Activated T-cell treated with anti-CD3 and anti-CD28 coated beads for 4 hours (primary cell): ENCODE measurements at regions not wholly inside any gene's neighbourhood (a gene's known extent, or its start where the extent isn't known, plus 50 kb on each side); places are given as distances from the start of the nearest gene placed in this dataset.

ENCODE experiments used
- DNase-seq: peaks from one replicate; pipeline ENCODE4 v3.0.0-alpha.2; 2020

DNA sequence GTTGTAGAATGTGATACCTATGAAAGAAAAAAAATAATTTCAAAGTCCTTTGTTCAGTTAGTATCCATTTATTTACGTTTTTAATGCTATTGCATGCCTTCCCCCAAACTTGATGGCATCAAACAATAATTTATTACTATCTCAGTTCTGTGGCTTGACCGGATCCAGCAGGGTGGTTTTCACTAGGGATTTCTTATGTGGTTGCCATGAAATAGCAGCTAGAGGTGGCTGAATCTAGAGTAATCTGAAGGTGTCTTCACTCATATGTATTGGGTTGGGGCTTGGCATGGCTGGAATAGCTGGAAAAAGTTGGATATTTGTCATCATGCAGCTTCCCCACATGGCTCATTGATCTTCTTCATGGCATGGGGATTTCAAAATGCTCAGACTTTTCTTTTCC lies 619.3 kb upstream of the ZNF608 start:
- no peak for DNase-seq

DNA sequence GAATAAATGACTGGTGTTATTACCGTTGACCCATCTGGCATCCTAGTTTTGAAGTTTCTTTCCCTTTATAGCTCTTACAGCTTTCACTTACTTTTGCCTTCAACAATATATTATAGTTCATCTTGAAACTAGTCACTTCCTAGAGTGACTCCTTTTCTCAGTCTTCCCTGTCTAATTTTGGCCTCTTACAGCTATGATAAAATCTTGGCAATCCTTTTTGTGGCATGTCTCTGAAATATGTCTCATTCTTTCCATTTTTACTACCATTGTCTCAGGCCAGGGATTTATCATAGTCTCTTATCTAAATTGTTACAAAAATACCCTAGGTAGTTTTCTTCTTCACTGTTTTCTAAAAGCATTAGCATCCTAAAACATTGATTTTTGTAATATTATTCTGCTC lies 621.3 kb upstream of the ZNF608 start:
- DNase-seq, result no peak

DNA sequence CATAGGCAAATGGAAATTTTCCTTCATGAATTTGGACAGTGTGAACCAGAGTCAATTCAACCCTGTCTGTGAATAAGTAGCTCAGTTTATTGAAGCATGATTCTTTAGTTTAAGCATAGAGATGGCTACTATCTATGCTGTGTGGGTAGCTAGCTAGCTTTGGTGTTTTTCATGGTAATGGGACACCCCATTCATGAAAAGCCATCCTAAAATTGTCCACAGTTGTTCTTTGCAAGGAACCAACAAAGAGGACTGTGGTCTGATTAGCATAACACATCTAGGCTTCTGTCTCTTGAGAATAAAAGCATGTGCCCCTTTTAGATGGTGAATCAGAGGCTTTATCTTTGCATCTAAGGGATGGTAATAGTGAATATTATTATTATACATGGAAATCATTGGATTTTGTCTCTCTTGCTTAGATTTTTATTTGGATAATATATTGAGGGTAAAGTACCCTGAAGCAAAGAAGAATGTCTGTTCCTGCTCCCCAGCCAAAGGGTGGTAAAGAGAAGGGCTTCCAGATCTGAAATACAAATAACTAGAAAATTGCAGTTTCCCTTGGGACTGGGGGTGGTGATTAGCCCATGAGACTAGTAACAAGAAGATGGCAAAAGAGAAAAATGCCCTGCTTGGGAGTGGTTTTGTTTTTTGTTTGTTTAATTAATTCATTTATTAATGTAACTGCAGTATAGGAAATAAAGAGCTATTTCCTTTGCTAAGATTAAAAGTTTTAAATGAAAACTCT lies 624.2 kb upstream of the ZNF608 start:
- no peak for DNase-seq

DNA sequence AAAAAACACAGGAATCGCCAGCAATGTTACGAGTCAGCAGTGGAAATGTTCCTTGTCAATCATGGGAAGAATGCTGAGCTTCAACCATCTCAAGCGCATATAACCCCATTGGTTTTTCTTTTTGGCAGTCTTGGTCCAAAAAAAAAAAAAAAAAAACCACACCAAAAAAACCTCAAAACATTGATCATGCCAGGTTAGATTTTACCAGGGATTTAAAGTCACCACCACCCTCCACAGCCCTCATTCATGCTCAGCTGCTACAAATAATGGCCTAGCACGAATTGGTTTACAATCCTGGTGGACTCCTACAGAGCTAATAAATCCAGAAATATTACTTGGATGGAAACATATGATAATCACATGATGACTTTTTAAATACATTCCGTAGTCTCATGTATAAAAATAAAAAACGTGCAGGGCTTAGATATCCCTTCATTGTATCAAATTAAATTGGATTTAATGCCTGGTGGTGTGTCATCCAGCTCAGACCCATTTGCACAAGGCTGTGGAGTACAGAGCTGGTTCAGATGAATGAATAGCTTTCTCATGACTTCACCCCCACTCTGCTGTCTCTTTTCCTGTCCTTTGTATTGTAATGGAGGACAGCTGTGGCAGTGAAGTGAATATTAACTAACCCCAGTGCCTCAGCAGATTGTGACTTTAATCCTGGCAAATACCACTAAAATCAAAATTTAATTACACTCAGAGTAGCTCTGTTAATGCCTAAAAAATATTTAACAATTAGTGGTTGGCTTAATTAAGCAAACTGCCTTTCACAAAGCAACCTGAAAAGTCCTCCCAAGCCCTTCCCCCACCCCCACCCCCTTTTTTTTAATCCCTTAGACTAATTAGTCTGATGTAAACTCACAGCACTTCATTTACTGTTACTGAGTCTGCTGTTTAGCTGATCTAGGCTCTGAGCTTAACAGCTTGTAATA lies 626.5 kb upstream of the ZNF608 start:
- no peak for DNase-seq

DNA sequence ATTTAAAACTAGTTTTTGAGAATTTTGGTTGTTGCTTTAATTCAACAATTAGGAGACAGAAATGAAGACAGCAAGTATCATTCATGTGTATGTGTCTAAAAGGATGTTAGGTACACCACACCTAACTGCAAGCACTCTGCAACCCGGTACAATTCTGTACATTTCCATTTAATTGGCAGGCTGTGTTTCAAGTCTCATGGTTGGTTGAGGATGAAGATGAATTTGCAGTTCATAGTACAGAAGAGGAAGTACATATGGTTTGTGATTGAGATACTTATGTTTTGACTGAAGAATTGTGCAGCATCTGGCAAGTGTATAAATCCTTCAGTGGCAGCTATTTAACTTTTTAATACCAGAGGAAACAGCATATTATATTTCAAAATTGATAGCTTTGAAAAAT lies 628.7 kb upstream of the ZNF608 start:
- no peak for DNase-seq

DNA sequence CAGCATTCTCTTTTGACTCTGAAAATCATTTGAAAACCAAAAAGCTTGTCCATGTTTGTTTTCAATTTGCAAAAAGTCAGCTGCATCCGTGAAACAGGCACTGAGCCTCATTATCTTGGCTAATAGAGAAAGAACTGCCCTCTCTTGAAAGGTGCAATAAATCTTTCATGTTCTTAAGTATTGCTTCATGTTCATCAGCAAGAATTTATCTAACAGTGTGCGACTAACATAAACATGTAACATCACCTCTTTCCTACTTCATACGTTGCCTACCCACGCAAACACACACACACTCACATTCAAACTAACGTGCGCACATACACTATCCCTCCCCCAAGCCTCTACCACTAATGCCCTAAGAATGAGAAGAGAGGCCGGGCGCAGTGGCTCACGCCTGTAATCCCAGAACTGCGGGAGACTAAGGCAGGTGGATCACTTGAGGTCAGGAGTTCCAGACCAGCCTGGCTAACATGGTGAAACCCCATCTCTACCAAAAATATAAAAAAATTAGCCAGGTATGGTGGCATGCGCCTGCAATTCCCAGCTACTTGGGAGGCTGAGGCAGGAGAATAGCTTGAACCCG lies 629.7 kb upstream of the ZNF608 start:
- no peak for DNase-seq

DNA sequence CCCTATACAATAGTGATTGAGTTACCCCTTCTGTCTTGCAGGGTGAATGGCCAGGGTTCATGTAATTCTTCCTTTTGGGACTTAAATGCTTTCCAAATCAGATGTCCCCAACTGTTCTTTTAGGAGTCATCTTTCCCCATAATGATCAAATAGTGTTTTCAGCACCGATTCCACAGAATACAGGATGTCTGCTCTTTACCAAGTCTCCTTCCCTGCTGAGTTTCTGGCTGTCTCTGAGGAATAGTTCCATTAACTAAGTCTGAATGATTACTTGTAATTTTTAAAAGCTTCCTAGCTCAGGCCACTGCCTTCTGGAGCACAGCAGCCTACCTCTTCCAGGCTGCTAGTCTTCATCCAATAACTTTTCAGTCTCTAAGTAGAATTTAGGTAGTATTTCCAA lies 630.7 kb upstream of the ZNF608 start:
- DNase-seq, result no peak

DNA sequence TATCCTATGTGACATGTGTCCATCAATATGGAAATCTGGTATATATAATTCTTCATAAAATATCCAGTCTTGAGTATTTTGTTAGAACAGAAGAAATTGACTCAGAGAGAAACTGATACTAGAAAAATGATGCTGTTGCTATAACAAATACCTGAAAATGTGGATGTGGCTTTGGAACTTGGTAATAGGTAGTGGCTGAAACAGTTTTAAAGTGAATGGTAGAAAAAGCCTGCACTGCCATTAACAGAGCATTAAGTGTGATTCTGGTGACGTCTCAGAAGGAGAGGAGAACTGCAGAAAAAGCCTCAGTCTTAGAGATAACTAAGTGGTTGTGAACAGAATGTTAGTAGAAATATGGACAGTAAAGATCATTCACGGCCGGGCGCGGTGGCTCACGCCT lies 634.9 kb upstream of the ZNF608 start:
- DNase-seq, result no peak

DNA sequence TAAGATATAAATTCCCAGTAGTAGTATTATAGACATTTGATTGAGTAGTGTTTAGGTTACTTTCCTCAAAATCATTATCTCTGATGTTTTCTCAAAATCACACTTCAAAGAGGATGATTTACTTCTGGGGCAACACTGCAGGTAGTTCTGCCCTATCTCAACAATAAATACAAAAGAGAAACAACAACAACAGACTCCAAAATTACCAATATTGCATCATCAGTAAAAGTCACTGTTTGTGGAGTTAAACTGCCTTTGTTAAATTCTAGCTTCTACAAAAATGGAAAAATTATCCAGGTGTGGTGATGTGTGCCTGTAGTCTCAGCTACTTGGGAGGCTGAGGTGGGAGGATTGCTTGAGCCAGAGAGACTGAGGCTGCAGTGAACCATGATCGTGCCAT lies 637.6 kb upstream of the ZNF608 start:
- no peak for DNase-seq

DNA sequence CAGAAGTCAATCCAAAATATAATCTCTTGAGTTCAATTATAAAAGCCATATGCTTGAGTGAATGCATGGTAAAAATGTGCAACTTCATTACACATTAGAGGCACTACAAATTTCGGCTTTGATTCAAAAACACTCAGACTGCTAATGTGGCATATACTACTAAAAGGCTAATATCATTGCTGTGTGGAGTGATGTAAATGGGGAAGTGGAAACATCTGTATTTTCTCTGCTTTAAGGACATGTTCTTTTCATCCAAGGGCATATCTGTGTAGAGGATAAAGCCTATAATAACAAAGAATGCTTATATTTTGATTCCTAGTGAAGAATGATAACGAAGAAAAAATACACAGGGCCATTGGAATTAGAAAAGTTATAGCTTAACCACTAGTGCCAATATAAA lies 643.9 kb upstream of the ZNF608 start:
- no peak for DNase-seq

DNA sequence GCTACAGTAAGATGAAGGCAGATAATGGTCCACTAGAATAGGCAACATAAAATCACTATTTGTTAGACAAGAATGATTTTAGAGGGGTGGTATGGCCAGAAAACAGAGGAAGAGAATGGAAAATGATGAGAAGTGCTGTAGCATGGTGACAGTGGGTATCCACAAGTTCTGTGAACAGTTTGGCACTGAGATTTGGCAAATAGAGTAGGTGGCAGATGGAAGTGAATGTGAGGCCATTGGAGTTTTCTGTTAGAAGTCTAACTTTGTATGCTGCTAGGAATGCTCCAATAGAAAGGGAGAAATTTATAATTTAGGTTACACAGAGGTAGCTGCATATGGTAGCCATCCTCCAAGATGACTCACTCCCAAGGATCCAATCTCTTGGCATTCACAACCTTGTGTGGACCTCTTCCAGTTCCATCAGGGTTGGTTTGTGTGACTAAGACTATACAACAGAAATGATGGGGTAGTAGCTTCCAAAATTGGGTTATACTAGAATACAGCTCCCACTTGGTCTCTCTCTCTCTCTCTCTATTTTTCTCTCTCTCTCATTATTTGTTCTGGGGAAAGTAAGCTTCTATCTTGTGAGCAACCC lies 646.9 kb upstream of the ZNF608 start:
- no peak for DNase-seq

DNA sequence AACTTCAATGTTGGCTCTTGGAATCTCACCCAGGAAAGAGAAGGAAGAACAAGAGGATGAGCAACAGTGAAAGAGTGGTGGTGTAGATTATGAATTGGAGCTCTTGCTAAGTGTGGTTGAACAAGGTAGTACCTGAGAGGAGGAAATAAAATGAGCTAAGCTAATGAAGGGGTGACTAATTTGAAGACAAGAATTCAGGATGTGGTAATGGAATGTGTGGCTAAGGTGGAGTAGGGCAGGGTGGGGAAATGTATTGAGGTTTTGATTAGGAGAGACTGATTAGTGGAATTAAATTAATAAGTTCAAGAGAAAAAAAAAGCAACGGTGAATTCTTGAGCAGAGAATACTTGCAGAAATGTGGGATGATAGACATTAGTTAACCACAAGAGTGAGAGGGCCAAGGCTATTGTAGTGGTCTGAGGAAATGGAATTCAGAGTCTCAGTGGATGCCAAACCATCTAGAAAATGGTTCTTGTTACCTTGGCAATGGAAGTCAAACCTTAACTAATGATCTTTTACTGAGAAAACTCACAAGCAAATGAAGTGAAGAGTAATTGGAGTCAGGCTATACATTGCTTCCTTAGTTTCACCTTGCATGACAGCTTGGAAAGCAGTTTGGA lies 648.3 kb upstream of the ZNF608 start:
- no peak for DNase-seq

DNA sequence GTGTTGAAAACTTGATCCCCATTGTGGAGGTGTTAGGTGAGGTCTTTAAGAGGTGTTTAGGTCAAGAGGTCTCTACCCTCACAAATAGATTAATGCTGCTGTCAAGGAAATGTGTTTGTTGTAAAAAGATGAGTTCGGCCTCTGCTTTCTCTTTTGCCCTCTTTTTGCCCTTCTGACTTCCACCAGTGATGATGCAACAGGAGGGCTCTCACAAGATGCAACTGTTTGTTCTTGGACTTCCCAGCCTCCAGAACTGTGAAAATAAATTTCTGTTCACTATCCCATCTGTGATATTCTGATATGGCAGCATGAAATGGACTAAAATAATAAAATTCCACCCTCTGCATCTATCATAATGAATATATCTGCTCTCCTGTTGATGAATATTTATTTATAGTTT lies 650.0 kb upstream of the ZNF608 start:
- no peak for DNase-seq

DNA sequence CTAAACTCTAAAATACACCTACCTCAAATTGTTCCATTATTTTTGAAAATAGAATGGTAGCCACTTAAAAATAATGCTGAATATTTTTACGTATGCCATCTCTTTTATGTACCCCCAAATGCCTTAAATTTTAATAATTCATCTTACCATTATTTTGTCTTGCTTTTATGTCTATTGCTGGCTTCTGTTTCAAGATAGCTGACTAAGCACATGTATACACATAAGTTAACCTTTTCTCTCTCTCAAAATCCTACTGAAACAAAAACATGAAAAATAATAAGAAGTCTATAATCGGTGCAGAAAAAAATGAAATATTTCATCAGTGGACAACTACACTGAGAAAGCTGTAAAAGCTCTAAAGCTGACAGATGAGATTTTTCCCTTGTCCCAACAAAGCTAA lies 652.0 kb upstream of the ZNF608 start:
- no peak for DNase-seq

DNA sequence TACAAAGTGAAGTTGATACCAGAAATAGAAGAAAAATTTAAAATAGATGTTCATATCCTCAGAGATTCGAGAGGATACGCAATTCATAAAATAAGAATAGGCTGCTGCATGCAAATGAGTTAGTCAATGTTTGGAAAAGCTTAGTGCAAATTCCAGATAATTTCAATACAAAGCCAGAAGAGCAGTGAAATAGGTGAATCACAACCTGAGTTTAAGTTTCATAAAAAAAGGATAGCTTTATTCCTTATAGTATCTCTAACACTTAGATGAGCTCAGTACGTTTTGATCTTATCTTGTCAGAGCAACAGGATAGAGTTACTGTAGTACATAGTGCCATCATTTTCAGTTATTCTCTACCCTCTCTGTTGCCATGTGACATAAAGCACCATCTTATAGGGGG lies 653.4 kb upstream of the ZNF608 start:
- DNase-seq, result no peak

DNA sequence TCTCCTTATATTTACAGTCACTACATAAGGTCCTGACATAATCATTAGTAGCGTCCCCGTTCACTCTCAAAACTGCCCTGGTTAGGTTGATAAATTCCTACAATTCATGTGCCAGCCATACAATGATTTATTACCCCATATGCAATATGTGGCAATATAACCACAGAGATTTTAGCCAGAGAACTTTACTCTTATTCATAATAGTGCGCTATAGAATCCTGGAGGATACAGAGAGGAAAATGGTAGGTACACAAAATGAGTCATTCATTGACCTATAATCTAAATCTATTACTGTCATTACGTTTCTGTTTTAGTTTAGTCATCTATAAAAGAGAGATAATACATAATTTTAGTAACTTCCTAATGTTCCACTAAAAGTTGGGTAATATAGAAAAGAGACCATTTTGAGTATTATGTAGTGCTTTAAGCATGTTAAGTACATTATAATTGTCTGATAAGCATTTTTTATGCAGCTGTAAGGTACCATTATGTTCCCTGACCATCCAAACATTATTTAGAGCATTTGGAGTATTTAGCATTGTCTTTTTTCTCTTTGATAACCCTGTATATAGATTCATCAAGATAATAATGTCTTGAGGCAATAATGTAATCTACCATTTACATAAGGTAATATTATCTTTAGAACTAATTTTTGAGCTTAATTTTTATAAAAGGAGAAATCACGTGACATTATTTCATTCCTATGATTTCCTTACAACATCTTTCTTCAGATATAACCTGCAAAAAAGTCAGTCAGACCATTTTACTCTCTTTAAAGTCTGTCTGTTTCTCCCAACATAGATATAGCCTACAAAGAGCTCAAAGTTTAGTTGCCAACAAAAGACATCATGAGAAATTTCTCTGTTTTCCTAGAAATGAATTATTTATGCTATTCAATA lies 655.5 kb upstream of the ZNF608 start:
- DNase-seq, result no peak

DNA sequence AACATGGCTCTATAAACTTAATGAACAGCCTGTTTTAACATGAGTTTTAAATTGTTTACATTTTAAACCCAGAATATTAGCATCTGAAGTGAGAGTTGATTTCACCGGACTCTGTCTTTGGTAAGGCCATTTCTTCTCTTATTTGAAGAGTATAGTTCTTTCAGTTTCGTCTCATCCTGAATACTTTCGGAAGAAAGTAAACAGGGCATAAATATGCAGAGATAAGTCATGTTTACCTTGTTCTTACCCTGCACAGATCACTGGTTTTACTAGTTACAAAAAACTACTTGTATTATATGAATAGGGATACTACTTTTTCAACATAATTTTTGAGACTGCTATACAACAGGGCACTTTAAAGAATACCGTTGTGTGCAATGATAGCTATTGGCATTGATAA lies 656.3 kb upstream of the ZNF608 start:
- DNase-seq, result no peak

DNA sequence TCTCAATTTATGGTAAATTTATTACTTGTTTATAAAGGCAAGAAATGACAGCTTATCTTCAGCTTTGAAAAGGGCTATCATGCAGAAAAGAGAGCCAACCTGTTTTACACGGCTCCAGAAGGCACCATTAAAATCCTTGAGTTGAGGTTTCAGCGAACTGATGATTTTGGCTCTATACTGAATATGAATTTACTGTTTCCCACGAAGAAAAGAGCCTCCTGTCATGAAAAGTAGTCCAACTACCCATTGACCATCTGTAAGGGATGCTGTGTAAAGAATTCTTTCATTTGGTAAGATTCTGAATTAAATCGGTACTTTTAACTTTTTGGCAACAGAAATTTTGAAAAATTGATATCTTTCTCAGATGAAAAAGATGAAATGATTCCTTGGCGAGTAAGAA lies 657.6 kb upstream of the ZNF608 start:
- no peak for DNase-seq

DNA sequence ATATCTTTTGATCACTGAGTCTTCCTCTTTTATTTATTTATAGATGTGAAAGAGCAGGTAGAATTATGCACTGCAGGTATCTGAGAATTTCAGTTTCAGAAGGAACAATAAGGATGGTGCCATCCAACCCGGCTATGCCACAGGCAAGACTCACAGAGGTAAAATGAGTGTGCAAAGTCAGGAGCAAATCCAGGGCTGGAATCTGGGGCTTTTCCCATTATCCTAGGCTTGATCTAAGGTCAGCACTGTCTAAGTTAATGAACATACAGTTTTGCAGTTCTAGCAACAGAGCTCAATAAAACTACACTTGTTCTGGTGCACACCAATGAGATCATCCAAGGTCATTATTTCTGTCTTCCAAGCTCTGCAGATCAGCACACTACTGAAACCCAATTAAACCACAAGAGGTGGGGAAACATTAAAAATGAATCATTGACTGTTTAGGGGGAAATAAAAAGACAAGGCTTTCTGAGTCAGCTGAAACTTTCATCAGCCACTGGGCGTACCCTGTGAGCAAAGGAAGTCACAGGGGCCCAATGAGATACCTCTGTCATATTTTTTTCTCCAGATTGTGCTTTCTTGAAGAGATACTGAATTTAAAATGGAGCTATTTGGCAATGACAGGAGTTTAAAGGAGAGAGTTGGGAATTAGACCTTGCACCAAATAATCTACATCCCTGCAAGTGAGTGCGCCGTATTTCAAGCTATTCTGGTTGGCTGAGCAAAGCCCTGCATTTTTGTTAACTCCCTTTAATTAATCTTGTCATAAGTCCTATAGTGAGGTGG lies 662.2 kb upstream of the ZNF608 start:
- no peak for DNase-seq

DNA sequence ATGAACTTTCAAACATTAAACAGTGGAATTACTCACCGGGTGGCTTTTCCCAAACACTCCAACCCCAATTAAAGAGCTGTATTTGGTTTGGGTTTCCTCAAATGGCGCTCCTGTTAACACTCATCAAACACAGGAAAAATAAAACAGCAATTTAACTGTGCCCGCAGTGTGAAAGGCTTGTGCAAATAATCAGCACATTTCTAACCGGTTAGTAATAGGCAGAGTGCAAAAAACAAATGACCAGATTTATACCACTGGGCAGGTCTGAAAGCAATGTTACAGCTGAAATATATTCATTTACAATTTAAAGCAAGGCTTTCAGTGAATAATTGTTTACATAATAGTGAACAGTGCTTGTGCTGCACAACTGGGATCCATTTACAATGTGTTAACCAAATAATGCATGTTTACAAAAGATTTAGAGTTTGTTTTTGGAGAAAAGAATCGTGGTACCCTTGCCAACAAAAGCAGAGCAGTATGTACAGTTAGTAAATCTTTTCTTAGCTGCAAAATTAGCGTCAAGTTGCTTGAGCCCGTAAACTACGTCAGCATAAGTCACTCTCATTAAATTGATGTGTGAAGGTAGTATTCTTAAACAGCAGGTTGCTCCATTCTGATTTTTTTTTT lies 662.9 kb upstream of the ZNF608 start:
- no peak for DNase-seq
